ENCODE measurements at regions not wholly inside any gene's neighbourhood (a gene's known extent, or its start where the extent isn't known, plus 50 kb on each side); places are given as distances from the start of the nearest gene placed in this dataset.
A peak's percentile ranks its signal among the peaks of the same experiment; 100 is the strongest.

DNA sequence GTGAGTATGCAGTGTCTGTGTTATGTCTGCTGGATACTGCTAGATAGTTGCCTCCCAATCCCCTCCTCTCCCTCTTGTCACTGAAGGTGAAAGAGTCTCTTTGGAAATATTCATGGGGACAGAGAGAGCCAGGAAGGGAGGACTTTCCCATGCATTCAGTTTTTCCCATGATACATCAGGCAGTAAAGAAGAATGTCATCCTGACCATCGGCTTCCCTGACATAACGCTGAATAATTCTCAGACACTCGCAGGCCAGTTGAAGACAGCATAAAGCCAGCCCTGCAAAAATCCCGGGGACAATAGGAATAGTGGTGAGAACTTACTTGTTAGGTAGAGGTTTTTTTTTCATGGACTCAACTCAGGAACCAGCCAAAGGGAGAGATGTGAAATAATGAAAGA lies 58.1 kb downstream of the KLF4 start:
- no peak for DNase-seq

DNA sequence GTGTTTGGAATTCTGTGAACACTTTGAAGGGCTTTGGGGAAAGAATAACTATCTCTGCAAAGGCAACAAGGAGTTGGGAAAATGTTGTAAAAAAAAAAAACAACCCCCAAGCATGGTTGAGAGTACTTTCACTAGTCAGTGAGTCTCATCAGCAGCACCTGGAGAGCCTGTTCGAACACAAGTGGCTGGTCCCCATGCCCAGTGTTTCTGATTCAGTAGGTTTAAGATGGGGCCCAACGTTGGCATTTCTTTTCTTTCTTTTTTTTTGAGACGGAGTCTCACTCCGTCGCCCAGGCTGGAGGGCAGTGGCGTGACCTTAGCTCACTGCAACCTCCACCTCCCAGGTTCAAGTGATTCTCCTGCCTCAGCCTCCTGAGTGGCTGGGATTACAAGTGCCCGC lies 59.5 kb downstream of the KLF4 start:
- DNase-seq = no peak

- DNase-seq = no peak
These were observed 63.4 kb downstream of the KLF4 start for GRCh38 chr9:107426126-107426525.

DNA sequence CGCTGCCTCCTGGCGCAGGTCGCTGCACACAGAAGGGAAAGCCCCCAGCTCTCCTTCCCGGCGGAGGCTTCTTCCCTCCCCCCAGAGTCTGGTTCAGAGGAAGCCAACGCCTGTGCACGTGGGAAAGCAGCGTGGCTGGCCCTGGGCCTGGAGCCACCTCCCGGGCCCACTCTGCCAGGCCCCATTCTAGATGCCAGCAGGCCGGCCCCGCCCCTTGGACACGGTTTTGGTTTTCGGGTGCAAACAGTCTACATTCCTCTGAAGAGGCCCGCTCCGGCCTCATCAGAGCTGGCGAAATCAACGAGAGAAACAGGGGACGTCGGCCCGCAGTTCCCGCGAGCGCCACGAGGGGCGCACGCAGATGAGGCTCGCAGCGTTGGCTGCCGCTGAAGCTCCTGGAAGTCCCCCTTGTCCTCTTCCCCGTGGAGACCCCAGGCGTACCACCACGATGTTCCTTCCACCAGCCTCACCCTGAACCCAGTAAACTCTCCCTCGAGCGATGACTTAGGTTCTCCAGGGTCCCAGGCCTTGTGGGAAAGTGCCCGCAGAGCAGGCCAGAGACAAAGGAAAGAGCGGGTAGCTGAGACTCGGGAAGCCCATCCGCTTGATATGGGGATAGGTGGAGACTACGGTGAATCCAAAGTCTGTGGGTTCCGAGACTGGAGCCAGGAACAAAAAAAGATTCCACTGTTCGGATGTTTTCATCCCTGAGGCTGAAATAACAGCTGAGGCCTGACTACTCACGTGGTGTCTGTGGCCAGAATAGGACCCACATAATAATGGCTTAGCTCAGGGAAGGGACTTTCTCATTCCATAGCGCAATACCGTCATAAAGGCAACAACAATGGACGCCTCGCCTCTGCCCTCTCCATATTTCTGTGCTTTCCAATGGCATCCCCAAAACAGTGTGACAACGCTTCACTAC lies 64.2 kb downstream of the KLF4 start:
- DNase-seq = peak; percentile 89

DNA sequence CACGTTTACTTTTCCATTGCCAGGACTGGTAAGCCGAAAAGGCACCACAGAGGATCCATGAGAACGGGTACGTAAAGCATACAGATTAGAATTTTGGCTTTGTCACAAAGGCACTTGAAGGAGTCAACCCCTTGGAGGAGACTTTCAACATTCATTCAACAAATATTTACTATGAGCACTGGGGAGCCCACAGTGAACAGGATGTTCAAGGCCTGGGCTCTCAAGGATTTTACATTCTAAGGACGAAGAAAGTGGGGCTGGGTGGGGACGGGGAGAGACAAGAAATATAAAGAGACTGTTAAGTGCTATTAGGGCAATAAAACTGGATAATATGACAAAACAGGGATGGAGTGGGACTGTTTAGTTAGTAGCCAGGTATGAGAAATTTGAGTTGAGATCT lies 66.0 kb downstream of the KLF4 start:
- no peak for DNase-seq

GRCh38 chr9:107422189-107423185 lies 67.1 kb downstream of the KLF4 start:
- DNase-seq = peak; percentile 55

GRCh38 chr9:107410420-107410819 lies 79.1 kb downstream of the KLF4 start:
- DNase-seq = no peak

DNA sequence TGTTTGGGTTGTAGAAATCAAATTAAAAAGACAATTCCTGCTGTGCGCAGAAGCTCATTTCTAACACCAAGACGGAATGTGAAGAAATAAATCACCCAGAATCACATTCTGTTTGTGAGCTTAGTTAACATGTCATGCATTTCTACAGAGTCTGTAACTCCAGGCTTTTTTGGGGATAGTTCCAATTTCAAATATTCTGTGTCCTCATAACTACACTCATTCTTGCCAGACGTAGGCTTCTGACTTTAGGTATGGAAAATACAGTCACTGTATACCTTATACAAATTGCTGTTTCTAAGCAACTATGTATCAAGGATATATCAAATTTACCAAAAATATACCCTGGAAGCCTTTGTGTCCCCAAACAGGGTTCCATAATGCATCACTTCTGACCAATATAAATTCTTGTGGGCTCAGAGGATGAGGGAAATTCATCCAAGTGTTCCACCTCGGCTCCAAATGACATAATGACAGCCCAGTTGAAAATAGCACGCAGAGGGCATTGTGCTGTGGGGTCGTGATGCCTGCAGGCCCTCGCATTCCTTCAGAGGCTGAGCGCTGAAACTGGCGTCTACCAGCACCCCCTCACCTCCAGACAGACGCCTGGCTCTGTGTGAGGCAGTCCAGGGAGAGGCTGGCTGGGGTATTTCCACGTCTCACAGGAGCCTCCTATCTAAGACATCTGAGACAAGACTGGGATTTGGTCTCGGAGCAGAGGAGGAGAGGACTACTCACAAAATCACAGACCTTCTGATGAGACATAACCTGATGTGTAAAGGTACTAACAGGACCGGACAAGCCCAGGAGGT lies 79.8 kb downstream of the KLF4 start:
- DNase-seq = no peak

DNA sequence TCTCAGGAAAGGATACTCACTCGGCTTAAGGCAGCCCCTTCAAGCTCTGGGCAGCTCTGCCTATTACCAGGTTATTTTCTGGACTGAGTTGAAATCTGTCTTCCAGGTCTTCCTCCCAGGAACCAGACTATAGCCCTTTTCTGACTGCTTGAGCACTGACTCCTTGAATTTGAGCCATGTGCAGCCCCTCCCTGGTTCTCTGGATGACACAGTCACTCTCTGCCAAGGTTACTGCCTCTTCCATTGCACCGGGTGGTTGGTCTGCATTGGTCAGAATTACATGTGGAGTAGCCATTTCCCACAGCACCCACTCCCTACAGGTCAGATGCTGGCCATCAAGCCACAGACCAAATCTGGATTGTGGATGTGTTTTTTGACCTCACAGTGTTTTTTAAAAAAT lies 81.9 kb downstream of the KLF4 start:
- no peak for DNase-seq

DNA sequence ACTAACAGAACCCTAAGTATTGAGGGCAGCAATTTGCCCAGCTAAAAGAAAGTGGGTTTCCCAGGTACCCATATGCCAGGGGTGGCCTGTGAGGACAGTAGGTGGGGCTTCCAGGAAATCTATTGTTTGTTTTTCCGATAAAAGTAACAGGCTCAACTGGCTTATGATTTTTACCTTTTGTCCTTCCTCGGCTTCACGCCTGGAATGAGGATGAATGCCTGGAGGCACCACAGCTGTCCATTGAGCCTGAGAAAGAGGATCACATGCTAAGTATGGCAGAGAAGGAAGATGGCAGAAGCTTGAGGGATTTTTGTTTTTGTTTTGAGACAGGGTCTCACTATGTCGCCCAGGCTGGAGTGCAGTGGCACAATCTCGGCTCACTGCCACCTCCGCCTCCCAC lies 84.1 kb downstream of the KLF4 start:
- no peak for DNase-seq

DNA sequence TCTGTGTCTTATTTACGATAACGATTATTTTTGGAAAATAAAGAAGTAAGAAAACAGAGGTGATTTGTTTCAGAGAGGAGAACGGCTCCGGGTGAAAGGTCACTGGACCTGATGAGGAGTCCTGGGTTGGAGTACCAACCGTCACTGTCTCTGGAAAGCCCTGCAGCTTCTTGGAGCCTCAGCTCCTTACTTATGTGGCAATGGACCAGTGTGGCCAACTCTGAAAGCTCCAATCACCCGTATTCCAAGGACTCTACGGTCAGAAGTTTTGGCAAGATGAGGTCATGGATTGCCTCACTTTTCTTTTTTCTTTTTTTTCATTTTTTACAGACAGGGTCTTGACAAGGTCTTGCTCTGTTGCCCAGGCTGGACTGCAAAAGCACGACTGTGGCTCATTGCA lies 84.8 kb downstream of the KLF4 start:
- no peak for DNase-seq

DNA sequence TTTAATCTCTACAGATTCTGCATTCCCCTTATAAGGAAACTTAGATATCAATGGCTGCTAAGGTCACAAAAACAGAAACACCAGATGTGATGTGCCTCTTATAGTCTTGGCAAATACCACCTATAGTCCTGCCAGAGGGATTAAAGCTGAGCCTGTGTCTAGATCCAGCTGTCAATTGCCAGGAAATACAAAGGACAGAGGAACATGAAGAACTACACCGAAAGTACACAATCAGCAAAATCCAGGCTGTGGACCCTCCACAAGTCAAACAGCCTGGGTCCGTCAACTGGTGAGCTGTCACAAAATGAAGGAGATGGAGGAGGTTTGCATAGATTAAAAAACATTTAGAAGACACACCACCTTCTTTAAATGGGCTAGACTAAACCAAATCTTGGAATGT lies 85.4 kb downstream of the KLF4 start:
- no peak for DNase-seq

DNA sequence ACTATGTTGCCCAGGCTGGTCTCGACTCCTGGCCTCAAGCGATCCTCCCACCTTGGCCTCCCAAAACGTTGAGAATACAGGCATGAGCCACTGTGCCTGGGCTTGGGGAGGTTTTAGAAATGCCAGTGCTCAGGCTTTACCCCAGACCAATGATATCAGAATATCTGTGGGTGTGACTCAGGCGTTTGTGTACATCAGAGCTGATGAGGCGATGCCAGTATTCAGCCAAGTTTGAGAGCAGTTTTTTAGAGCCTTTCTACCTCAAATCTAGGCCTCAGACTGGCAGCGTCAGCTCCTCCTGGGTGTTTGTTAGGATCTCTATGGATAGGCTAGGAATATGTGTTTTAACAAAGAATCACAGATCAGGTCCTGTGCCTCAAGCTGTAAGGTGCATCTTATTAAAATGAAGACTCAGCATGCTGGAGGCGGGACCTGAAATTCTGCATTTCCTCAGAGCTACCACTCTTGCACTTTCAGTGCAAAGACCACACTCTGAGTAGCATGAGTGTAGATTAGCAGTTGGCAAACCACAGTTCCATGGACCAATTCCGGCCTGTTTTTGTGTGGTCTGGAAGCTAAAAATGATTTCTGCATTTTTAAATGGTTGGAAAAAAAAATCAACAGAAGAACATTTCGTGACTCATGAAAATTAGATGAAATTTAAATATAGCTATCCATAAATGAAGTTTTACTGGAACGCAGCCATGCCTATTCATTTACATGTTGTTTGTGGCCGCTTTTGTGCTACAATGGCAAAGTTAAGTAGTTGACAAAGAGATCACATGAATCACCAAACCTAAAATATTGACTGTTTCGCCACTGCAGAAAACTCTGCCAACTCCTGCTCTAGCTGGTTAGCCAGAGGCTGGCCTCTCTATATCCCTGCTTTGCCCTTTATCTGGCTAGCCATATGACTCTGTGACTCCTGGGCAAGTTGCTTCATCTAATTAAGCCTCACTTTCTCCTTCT lies 92.2 kb downstream of the KLF4 start:
- no peak for DNase-seq

DNA sequence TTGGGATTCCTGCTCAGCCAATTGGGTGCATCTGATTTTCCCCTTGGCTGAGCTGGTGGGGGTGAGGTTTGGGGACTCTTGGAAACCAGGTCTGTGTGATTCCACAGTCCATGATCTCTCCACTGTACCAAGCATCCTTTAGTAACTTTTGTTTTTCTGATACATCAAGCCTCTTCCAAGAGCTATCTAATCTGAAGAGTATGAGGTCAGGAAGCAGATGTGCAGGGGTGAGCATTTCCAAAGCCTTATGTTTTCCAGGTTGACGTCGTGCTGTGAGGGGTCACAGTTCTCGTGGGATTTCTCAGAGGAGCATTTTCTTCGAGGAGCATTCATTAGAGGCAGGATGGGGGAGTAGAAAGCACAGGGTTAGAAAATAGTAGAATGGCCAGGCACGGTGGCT lies 95.3 kb downstream of the KLF4 start:
- DNase-seq = no peak

- no peak for DNase-seq
These were observed 98.8 kb downstream of the KLF4 start for GRCh38 chr9:107390778-107391177.

- DNase-seq = no peak
These were observed 99.3 kb downstream of the KLF4 start for GRCh38 chr9:107390279-107390678.

DNA sequence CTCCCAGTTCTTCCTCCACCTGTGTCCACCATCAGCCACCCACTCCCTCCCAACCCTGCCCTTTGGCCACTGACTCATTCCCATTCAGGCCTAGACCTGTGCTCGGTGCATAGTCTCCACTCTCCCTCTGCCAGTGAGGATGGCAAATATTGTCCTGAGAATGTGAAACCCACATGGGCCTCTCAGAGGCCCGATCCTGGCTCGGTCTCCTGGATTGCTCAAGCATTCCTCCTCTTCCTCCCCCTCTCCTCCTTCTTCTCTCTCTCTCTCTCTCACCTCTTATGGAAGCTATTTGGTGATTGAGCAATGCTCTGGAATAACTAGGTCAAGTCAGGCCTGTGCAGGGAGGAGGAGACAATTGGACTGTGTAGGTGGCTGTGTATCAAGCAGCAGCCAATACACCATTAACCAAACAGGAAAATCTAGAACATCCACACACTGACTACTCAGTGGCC lies 99.9 kb downstream of the KLF4 start:
- DNase-seq = no peak

GRCh38 chr9:107388890-107389289 lies 100.7 kb downstream of the KLF4 start:
- DNase-seq = no peak

GRCh38 chr9:107387409-107387808 lies 102.2 kb downstream of the KLF4 start:
- no peak for DNase-seq

GRCh38 chr9:107386396-107386795 lies 103.2 kb downstream of the KLF4 start:
- no peak for DNase-seq

All from activated CD8-positive, alpha-beta memory T cell treated with anti-CD3 and anti-CD28 coated beads, Interleukin-2, amount 50 U/mL, for 48 hours (primary cell).